Naive thymus-derived CD8-positive, alpha-beta T cell (primary cell): ENCODE measurements at regions not wholly inside any gene's neighbourhood (a gene's known extent, or its start where the extent isn't known, plus 50 kb on each side); places are given as distances from the start of the nearest gene placed in this dataset.

Experiments
- ATAC-seq, 2 donors: fragments of 150-1000 bp; cut with Tn5 transposase in 1 of 2; sonication (Bioruptor Pico), chemical (Tn5 transposase) in 1 of 2; 1 replicate in 1 of 2; 2 replicates in 1 of 2; pipeline ENCODE4 v1.10.0; 2021; ENCODE audit warnings: mild to moderate bottlenecking in 2 of 2, moderate library complexity in 2 of 2
- POLR2A ChIA-PET: fragments of 350-600 bp; sonication (Branson Sonifier 250); formaldehyde crosslinking; loops from one replicate; lab custom pipeline; 2021; ENCODE audit warnings: antibody characterized with exemption; lab: Charles Lee
- DNase-seq, 10 donors: peaks; one replicate each; pipeline versions ENCODE4 v3.0.0 to v3.0.0-alpha.2; 2020 to 2022
- H3K27ac Mint-ChIP-seq, 10 donors: one replicate each; pipeline ENCODE4 v1.8.0; 2020 to 2022; ENCODE audit warnings: mild to moderate bottlenecking in 10 of 10, mixed read lengths in 10 of 10, moderate library complexity in 4 of 10, inconsistent platforms in 1 of 10
- H3K27me3 Mint-ChIP-seq, 5 donors: one replicate each; pipeline ENCODE4 v1.8.0; 2021 to 2022; ENCODE audit warnings: mixed read lengths in 5 of 5
- H3K36me3 Mint-ChIP-seq, 3 donors: one replicate each; pipeline ENCODE4 v1.8.0; 2020 to 2022; ENCODE audit warnings: mixed read lengths in 3 of 3, mild to moderate bottlenecking in 2 of 3, inconsistent platforms in 1 of 3
- H3K4me1 Mint-ChIP-seq, 4 donors: one replicate each; pipeline ENCODE4 v1.8.0; 2021 to 2022; ENCODE audit warnings: mixed read lengths in 4 of 4
- H3K4me3 Mint-ChIP-seq, 10 donors: one replicate each; pipeline ENCODE4 v1.8.0; 2020 to 2022; ENCODE audit warnings: mild to moderate bottlenecking in 10 of 10, mixed read lengths in 10 of 10, moderate library complexity in 6 of 10, inconsistent platforms in 1 of 10
- H3K9me3 Mint-ChIP-seq, 9 donors: one replicate each; pipeline ENCODE4 v1.8.0; 2020 to 2022; ENCODE audit warnings: mixed read lengths in 9 of 9, mild to moderate bottlenecking in 3 of 9, inconsistent platforms in 1 of 9, moderate library complexity in 1 of 9

- POLR2A ChIA-PET, result no interaction called here
- ATAC-seq, result no peak
- Mint-ChIP-seq H3K9me3 (peaks cover 4 to 16% (median 8%) of the 10 kb centered on the region in 9 donors), H3K4me3 (no peak overlapping the region), H3K27ac (no peak overlapping the region), H3K36me3 (no peaks in the 10 kb centered on the region), H3K27me3 (no peaks in the 10 kb centered on the region), H3K4me1 (no peaks in the 10 kb centered on the region)
- no peak for DNase-seq
These were observed 285.1 kb upstream of the CDH11 start for GRCh38 chr16:65406933-65407332.

GRCh38 chr16:65406116-65406515 lies 284.3 kb upstream of the CDH11 start:
- ATAC-seq, result no peak
- Mint-ChIP-seq H3K4me3 (no peak overlapping the region), H3K27me3 (no peaks in the 10 kb centered on the region), H3K4me1 (no peaks in the 10 kb centered on the region), H3K27ac (no peak overlapping the region), H3K9me3 (peaks cover 0 to 8% (median 4%) of the 10 kb centered on the region in 9 donors), H3K36me3 (no peaks in the 10 kb centered on the region)
- POLR2A ChIA-PET, result no interaction called here
- DNase-seq, result no peak

- Mint-ChIP-seq H3K4me3 (no peak overlapping the region), H3K9me3 (peaks cover 0 to 28% (median 9%) of the 10 kb centered on the region in 9 donors), H3K27ac (no peak overlapping the region), H3K4me1 (no peaks in the 10 kb centered on the region), H3K27me3 (no peaks in the 10 kb centered on the region), H3K36me3 (peaks cover 0 to 2% (median 0%) of the 10 kb centered on the region in 3 donors)
- DNase-seq (no peak), ATAC-seq (no peak)
- POLR2A ChIA-PET, result no interaction called here
These were observed 272.4 kb upstream of the CDH11 start for GRCh38 chr16:65394281-65394680.

GRCh38 chr16:65392806-65393565 lies 271.1 kb upstream of the CDH11 start:
- no peak for ATAC-seq
- H3K4me1 Mint-ChIP-seq, result no peaks in the 10 kb centered on the region
- DNase-seq, result no peak
- peaks cover 0 to 27% (median 10%) of the 10 kb centered on the region in 9 donors for H3K9me3 Mint-ChIP-seq
- peaks cover 0 to 9% (median 0%) of the 10 kb centered on the region in 3 donors for H3K36me3 Mint-ChIP-seq
- POLR2A ChIA-PET, result no interaction called here
- no peaks in the 10 kb centered on the region for H3K27me3 Mint-ChIP-seq
- no peak overlapping the region for H3K27ac Mint-ChIP-seq
- H3K4me3 Mint-ChIP-seq, result no peak overlapping the region

- Mint-ChIP-seq H3K36me3 (peaks cover 0 to 14% (median 0%) of the 10 kb centered on the region in 3 donors), H3K4me3 (no peak overlapping the region), H3K4me1 (no peaks in the 10 kb centered on the region), H3K27ac (no peak overlapping the region), H3K9me3 (peaks cover 1 to 47% (median 11%) of the 10 kb centered on the region in 9 donors), H3K27me3 (no peaks in the 10 kb centered on the region)
- ATAC-seq, result no peak
- no peak for DNase-seq
- POLR2A ChIA-PET, result no interaction called here
These were observed 266.7 kb upstream of the CDH11 start for GRCh38 chr16:65388592-65388991.

- Mint-ChIP-seq H3K4me3 (no peak overlapping the region), H3K36me3 (peaks cover 0 to 20% (median 0%) of the 10 kb centered on the region in 3 donors), H3K27ac (no peak overlapping the region), H3K4me1 (no peaks in the 10 kb centered on the region), H3K27me3 (no peaks in the 10 kb centered on the region), H3K9me3 (peaks cover 1 to 61% (median 22%) of the 10 kb centered on the region in 9 donors)
- POLR2A ChIA-PET, result no interaction called here
- DNase-seq (no peak), ATAC-seq (no peak)
These were observed 264.8 kb upstream of the CDH11 start for GRCh38 chr16:65386672-65387071.

- no peak overlapping the region for H3K27ac Mint-ChIP-seq
- peaks cover 0 to 20% (median 0%) of the 10 kb centered on the region in 3 donors for H3K36me3 Mint-ChIP-seq
- POLR2A ChIA-PET, result no interaction called here
- DNase-seq (no peak), ATAC-seq (no peak)
- H3K4me1 Mint-ChIP-seq, result no peaks in the 10 kb centered on the region
- peaks cover 1 to 67% (median 26%) of the 10 kb centered on the region in 9 donors for H3K9me3 Mint-ChIP-seq
- no peak overlapping the region for H3K4me3 Mint-ChIP-seq
- H3K27me3 Mint-ChIP-seq, result no peaks in the 10 kb centered on the region
These were observed 262.6 kb upstream of the CDH11 start for GRCh38 chr16:65384441-65384840.

GRCh38 chr16:65377195-65377594 lies 255.3 kb upstream of the CDH11 start:
- POLR2A ChIA-PET, result no interaction called here
- H3K36me3 Mint-ChIP-seq, result no peaks in the 10 kb centered on the region
- no peak overlapping the region for H3K4me3 Mint-ChIP-seq
- DNase-seq (no peak), ATAC-seq (no peak)
- H3K27ac Mint-ChIP-seq, result no peak overlapping the region
- H3K9me3 Mint-ChIP-seq, result peaks cover 2 to 15% (median 4%) of the 10 kb centered on the region in 9 donors
- H3K4me1 Mint-ChIP-seq, result no peaks in the 10 kb centered on the region
- no peaks in the 10 kb centered on the region for H3K27me3 Mint-ChIP-seq

- ATAC-seq (no peak), DNase-seq (no peak)
- Mint-ChIP-seq H3K27ac (no peak overlapping the region), H3K27me3 (no peaks in the 10 kb centered on the region), H3K9me3 (peaks cover 0 to 9% (median 4%) of the 10 kb centered on the region in 9 donors), H3K36me3 (no peaks in the 10 kb centered on the region), H3K4me3 (no peak overlapping the region), H3K4me1 (no peaks in the 10 kb centered on the region)
- POLR2A ChIA-PET, result no interaction called here
These were observed 254.7 kb upstream of the CDH11 start for GRCh38 chr16:65376601-65377000.

GRCh38 chr16:65375651-65376050 lies 253.8 kb upstream of the CDH11 start:
- POLR2A ChIA-PET, result no interaction called here

GRCh38 chr16:65373097-65373496 lies 251.2 kb upstream of the CDH11 start:
- H3K27ac Mint-ChIP-seq, result no peak overlapping the region
- H3K36me3 Mint-ChIP-seq, result no peaks in the 10 kb centered on the region
- no peaks in the 10 kb centered on the region for H3K4me1 Mint-ChIP-seq
- POLR2A ChIA-PET, result no interaction called here
- DNase-seq, result no peak
- H3K27me3 Mint-ChIP-seq, result no peaks in the 10 kb centered on the region
- ATAC-seq, result no peak
- H3K4me3 Mint-ChIP-seq, result no peak overlapping the region
- H3K9me3 Mint-ChIP-seq, result peaks cover 0 to 8% (median 3%) of the 10 kb centered on the region in 9 donors

More at GRCh38 chr16:65375651-65376050, 253.8 kb upstream of the CDH11 start:
- H3K27ac Mint-ChIP-seq, result no peak overlapping the region
- H3K9me3 Mint-ChIP-seq, result peaks cover 0 to 8% (median 0%) of the 10 kb centered on the region in 9 donors
- no peaks in the 10 kb centered on the region for H3K36me3 Mint-ChIP-seq
- DNase-seq (no peak), ATAC-seq (no peak)
- H3K27me3 Mint-ChIP-seq, result no peaks in the 10 kb centered on the region
- no peak overlapping the region for H3K4me3 Mint-ChIP-seq
- H3K4me1 Mint-ChIP-seq, result no peaks in the 10 kb centered on the region

GRCh38 chr16:65372171-65372570 lies 250.3 kb upstream of the CDH11 start:
- POLR2A ChIA-PET, result no interaction called here
- no peak overlapping the region for H3K27ac Mint-ChIP-seq
- H3K36me3 Mint-ChIP-seq, result no peaks in the 10 kb centered on the region

GRCh38 chr16:65365732-65366715 lies 244.2 kb upstream of the CDH11 start:
- ATAC-seq, result no peak
- Mint-ChIP-seq H3K27ac (no peak overlapping the region), H3K27me3 (no peaks in the 10 kb centered on the region), H3K36me3 (no peaks in the 10 kb centered on the region), H3K9me3 (peaks cover 0 to 15% (median 2%) of the 10 kb centered on the region in 9 donors), H3K4me1 (no peaks in the 10 kb centered on the region), H3K4me3 (no peak overlapping the region)
- DNase-seq, result no peak
- POLR2A ChIA-PET, result no interaction called here

More at GRCh38 chr16:65372171-65372570, 250.3 kb upstream of the CDH11 start:
- Mint-ChIP-seq H3K4me1 (no peaks in the 10 kb centered on the region), H3K9me3 (peaks cover 0 to 8% (median 3%) of the 10 kb centered on the region in 9 donors), H3K27me3 (no peaks in the 10 kb centered on the region), H3K4me3 (no peak overlapping the region)
- no peak for ATAC-seq
- no peak for DNase-seq
